A673 (cell line): ENCODE measurements at regions not wholly inside any gene's neighbourhood (a gene's known extent, or its start where the extent isn't known, plus 50 kb on each side); places are given as distances from the start of the nearest gene placed in this dataset.

ENCODE experiments used
- EZH2 ChIP-seq: fragments of 200-600 bp; sonication (generic); IDR thresholded peaks from 2 replicates; pipeline ENCODE4 v1.6.1; 2017; ENCODE audit warnings: borderline replicate concordance, low read depth, mild to moderate bottlenecking, mixed read lengths, antibody characterized with exemption, low read length; ENCODE audit not compliant: poor library complexity, severe bottlenecking
- TF ChIP-seq, protein P1 (sequence below): fragments of 300-800, 200-600 bp; sonication (generic); conservative IDR thresholded peaks from 2 replicates; pipeline ENCODE4 v1.5.1; 2017; ENCODE audit warnings: low read depth, mild to moderate bottlenecking, antibody characterized with exemption, low read length, moderate library complexity, mixed read lengths

DNA sequence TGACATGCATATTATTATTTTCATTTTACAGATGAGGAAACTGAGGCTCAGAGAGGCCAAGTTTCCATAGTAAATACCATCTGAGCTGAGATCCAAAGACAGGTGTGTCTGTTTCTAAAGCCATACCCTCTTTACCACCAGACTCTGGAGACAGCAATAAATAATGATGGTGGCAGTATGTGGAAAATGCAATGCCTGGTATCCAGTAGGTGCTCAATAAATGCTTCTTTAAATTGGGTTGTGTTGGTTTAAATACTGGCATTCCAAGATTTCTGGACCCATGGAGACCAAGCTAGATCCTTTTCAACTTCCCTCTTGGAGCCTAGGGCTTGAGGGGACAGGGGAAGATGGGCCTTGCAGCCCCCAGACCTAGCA lies 221.3 kb upstream of the MSX2 start:
- TF ChIP-seq, protein P1, sequence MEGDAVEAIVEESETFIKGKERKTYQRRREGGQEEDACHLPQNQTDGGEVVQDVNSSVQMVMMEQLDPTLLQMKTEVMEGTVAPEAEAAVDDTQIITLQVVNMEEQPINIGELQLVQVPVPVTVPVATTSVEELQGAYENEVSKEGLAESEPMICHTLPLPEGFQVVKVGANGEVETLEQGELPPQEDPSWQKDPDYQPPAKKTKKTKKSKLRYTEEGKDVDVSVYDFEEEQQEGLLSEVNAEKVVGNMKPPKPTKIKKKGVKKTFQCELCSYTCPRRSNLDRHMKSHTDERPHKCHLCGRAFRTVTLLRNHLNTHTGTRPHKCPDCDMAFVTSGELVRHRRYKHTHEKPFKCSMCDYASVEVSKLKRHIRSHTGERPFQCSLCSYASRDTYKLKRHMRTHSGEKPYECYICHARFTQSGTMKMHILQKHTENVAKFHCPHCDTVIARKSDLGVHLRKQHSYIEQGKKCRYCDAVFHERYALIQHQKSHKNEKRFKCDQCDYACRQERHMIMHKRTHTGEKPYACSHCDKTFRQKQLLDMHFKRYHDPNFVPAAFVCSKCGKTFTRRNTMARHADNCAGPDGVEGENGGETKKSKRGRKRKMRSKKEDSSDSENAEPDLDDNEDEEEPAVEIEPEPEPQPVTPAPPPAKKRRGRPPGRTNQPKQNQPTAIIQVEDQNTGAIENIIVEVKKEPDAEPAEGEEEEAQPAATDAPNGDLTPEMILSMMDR: no peak
- no peak for TF ChIP-seq EZH2
